Body of pancreas (tissue), 4 donors: ENCODE measurements at regions not wholly inside any gene's neighbourhood (a gene's known extent, or its start where the extent isn't known, plus 50 kb on each side); places are given as distances from the start of the nearest gene placed in this dataset.

ENCODE experiments used
- POLR2A ChIP-seq, 3 donors: fragments of 450-650 bp; IDR thresholded peaks; one replicate each; pipeline ENCODE4 v1.6.1; 2016; ENCODE audit warnings: antibody characterized with exemption in 3 of 3, mild to moderate bottlenecking in 2 of 3
- TF ChIP-seq, protein P1 (sequence below), 7 experiments: fragments of 450-650 bp in 4 of 7; fragments of 200-600 bp in 3 of 7; sonication (generic) in 3 of 7; IDR thresholded peaks; one replicate each; pipeline ENCODE4 v1.5.1; 2016 to 2019; ENCODE audit warnings: antibody characterized with exemption in 7 of 7

DNA sequence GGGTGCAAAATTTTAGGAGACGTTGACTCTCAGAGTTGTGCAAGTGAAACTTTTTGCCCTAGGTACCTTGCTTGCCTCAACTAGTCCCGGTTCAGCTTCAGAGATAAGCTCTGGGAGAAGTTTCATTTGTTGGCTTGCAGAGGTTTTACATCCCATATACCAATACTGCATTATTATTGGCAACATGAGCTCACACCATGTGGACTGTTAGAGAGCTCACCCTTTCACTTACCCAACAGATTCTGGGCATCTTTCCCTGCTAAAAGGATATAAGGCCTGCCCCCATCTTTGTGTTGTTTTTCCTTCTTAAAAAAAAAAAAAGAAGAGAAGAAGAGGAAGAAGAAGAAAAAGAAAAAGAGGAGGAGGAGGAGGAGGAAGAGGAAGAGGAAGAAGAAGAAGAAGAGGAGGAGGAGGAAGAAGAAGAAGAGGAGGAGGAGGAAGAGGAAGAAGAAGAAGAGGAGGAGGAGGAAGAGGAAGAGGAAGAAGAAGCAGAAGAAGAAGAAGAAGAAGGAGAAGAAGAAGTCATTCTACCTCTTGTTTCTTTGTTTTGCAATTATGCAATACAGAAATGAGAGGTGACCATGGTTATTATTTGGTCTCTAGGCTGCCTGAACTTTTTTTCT is 292.6 kb upstream of the IRX3 start:
- TF ChIP-seq, protein P1, sequence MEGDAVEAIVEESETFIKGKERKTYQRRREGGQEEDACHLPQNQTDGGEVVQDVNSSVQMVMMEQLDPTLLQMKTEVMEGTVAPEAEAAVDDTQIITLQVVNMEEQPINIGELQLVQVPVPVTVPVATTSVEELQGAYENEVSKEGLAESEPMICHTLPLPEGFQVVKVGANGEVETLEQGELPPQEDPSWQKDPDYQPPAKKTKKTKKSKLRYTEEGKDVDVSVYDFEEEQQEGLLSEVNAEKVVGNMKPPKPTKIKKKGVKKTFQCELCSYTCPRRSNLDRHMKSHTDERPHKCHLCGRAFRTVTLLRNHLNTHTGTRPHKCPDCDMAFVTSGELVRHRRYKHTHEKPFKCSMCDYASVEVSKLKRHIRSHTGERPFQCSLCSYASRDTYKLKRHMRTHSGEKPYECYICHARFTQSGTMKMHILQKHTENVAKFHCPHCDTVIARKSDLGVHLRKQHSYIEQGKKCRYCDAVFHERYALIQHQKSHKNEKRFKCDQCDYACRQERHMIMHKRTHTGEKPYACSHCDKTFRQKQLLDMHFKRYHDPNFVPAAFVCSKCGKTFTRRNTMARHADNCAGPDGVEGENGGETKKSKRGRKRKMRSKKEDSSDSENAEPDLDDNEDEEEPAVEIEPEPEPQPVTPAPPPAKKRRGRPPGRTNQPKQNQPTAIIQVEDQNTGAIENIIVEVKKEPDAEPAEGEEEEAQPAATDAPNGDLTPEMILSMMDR (IDR thresholded peaks at IDR 0.05), result no peak
- TF ChIP-seq POLR2A (IDR thresholded peaks at IDR 0.05), result no peak
